ENCODE measurements at regions not wholly inside any gene's neighbourhood (a gene's known extent, or its start where the extent isn't known, plus 50 kb on each side); places are given as distances from the start of the nearest gene placed in this dataset.

DNA sequence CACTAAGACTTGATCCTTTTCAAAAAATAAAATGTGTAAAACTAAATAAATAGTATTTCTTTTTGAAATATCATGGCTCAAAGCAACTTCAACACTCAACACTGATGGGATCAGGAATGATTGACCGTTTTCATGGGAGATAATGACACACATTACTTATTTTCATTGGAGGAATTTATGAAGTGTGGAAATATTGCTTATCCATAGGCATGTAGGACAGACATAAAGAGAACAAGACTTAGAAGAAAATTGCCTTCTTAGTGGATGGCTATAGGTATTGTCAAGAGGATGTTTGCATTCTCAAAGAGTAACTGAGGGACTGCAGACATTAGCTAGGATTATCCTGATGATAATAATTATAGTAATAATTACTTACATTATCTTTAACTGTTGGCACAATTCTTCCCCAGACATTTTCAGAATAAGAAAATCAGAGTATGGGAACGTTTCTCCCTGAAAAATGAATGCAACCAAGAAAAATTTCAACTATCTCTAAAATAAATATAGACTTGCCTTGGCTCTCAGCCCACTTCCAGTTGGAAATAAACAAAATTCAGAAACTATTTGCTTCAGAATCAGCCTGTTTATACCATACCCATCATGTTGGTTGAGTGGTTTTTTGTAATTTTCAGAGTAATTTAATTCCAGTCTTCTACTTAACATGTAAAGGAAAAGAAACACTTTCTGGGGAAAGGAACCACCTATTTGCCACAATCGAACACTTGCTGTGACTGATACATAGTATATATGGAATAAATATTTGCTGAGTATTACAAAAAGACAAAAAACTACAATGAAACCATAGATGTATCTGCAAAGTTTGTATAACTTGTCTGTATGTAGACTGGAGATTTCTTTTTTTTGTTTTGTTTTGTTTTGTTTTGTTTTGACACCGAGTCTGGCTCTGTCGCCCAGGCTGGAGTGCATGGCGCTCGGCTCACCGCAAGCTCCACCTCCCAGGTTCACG, 165.7 kb downstream of the TMX3 start:
- no peak overlapping the region for H3K4me3 ChIP-seq

DNA sequence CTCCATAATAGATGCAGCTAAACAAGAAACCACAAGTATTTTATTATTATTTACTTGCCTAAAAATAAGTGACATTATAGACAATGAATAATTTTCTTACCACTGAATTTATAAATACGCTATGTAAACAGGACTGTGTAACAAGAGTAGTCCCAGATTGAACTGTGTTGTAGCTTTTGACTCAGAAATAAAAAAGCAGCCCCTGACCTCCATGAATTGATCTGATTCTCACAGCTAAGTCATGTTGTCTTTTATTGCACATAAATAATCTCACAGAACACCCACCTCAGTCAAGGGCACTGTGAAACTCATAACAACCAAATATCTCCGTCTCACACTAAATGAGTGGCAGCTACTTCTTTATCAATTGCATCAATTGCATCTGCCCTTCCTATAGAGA, 171.6 kb downstream of the TMX3 start:
- H3K27me3 ChIP-seq (replicated peaks; ENCODE audit: insufficient read depth): no peaks in the 10 kb centered on the region
- no peak overlapping the region for H3K4me3 ChIP-seq
- no peaks in the 10 kb centered on the region for H3K79me2 ChIP-seq (ENCODE audit: insufficient read depth)
- no peak overlapping the region for H3K27ac ChIP-seq
- 93% methylated on average over 2 of the region's 2 CpGs for WGBS, 2 experiments (ENCODE audit: low coverage in 1 of 2, low lambda C conversion rate in 2 of 2, missing lambda C conversion rate in 2 of 2)
- no peaks in the 10 kb centered on the region for H4K20me1 ChIP-seq (ENCODE audit: insufficient read depth)
- H3K9ac ChIP-seq: no peak overlapping the region
- no peak overlapping the region for H2AFZ ChIP-seq
- H3K4me1 ChIP-seq (ENCODE audit: insufficient read depth): no peaks in the 10 kb centered on the region
- TF ChIP-seq EZH2phosphoT487 (IDR thresholded peaks at IDR 0.05; ENCODE audit: insufficient read depth, low read depth) (no peak), EZH2 (IDR thresholded peaks at IDR 0.05; ENCODE audit: insufficient read depth, poor library complexity, severe bottlenecking) (no peak)
- no peaks in the 10 kb centered on the region for H3K36me3 ChIP-seq (ENCODE audit: low read depth)
- no peaks in the 10 kb centered on the region for H3K9me3 ChIP-seq (ENCODE audit: low read depth)
- no peaks in the 10 kb centered on the region for H3F3A ChIP-seq (ENCODE audit: insufficient read depth)
- in situ Hi-C loops (cut with MboI): no loop called here
- no peaks in the 10 kb centered on the region for H3K9me2 ChIP-seq (ENCODE audit: insufficient read depth)
- H3K4me2 ChIP-seq (ENCODE audit: unreplicated experiment): no peak overlapping the region
- no peak for DNase-seq

More for the DNA sequence above, 165.7 kb downstream of the TMX3 start:
- Histone ChIP-seq H3K9me2 (ENCODE audit: insufficient read depth) (no peaks in the 10 kb centered on the region; the same call in 1 of the 2 replicates), H3K4me1 (ENCODE audit: insufficient read depth) (peaks cover 4% of the 10 kb centered on the region; the same call in 1 of the 2 replicates), H3K79me2 (ENCODE audit: insufficient read depth) (no peaks in the 10 kb centered on the region), H3F3A (ENCODE audit: insufficient read depth) (no peaks in the 10 kb centered on the region), H2AFZ (0 out of 2 replicates have a peak overlapping the region, but pooled peaks have one; percentile 20), H3K9me3 (ENCODE audit: low read depth) (no peaks in the 10 kb centered on the region), H3K27ac (no peak overlapping the region), H3K4me2 (ENCODE audit: unreplicated experiment) (no peak overlapping the region), H3K27me3 (replicated peaks; ENCODE audit: insufficient read depth) (no peaks in the 10 kb centered on the region), H3K9ac (no peak overlapping the region), H4K20me1 (ENCODE audit: insufficient read depth) (no peaks in the 10 kb centered on the region), H3K36me3 (ENCODE audit: low read depth) (no peaks in the 10 kb centered on the region)
- TF ChIP-seq EZH2phosphoT487 (IDR thresholded peaks at IDR 0.05; ENCODE audit: insufficient read depth, low read depth): no peak
- no peak for TF ChIP-seq EZH2 (IDR thresholded peaks at IDR 0.05; ENCODE audit: insufficient read depth, poor library complexity, severe bottlenecking)
- in situ Hi-C loops (cut with MboI): no loop called here
- DNase-seq: peak; percentile 14
- WGBS, 2 experiments (ENCODE audit: low coverage in 1 of 2, low lambda C conversion rate in 2 of 2, missing lambda C conversion rate in 2 of 2): 82 to 87% methylated on average over 9 of the region's 9 CpGs

DNA sequence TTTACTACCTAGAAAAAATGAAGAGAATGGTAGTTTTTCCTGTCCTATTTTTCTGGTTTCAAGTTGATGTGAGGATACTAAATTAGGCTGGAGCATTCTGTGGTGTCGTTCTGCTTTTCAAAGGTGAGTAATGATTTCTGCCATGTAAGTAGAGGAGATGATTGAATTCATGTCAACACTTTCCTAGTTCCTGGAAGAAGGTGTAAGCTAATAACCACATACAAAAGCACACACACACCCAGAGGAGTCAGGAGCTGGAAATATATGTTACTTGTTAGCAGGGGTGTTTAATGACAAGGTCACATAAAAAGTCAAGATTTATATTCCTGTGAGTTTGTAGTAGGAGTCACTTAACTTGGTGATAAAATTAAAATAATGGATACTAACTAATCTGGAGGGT, 172.1 kb downstream of the TMX3 start:
- no peak overlapping the region for H3K4me3 ChIP-seq
- H3K9ac ChIP-seq: no peak overlapping the region
- TF ChIP-seq EZH2 (IDR thresholded peaks at IDR 0.05; ENCODE audit: insufficient read depth, poor library complexity, severe bottlenecking): no peak
- TF ChIP-seq EZH2phosphoT487 (IDR thresholded peaks at IDR 0.05; ENCODE audit: insufficient read depth, low read depth): no peak
- H4K20me1 ChIP-seq (ENCODE audit: insufficient read depth): no peaks in the 10 kb centered on the region
- H3K27me3 ChIP-seq (replicated peaks; ENCODE audit: insufficient read depth): no peaks in the 10 kb centered on the region
- H3K9me2 ChIP-seq (ENCODE audit: insufficient read depth): no peaks in the 10 kb centered on the region
- no peaks in the 10 kb centered on the region for H3K36me3 ChIP-seq (ENCODE audit: low read depth)
- no peak overlapping the region for H3K27ac ChIP-seq
- no peaks in the 10 kb centered on the region for H3K79me2 ChIP-seq (ENCODE audit: insufficient read depth)
- H2AFZ ChIP-seq: 0 out of 2 replicates have a peak overlapping the region, but pooled peaks have one; percentile 6
- no peak overlapping the region for H3K4me2 ChIP-seq (ENCODE audit: unreplicated experiment)
- H3K9me3 ChIP-seq (ENCODE audit: low read depth): no peaks in the 10 kb centered on the region
- DNase-seq: no peak
- H3F3A ChIP-seq (ENCODE audit: insufficient read depth): no peaks in the 10 kb centered on the region
- WGBS, 2 experiments (ENCODE audit: low coverage in 1 of 2, low lambda C conversion rate in 2 of 2, missing lambda C conversion rate in 2 of 2): 62 to 69% methylated on average over 1 of the region's 1 CpG
- in situ Hi-C loops (cut with MboI): no loop called here
- H3K4me1 ChIP-seq (ENCODE audit: insufficient read depth): no peaks in the 10 kb centered on the region

DNA sequence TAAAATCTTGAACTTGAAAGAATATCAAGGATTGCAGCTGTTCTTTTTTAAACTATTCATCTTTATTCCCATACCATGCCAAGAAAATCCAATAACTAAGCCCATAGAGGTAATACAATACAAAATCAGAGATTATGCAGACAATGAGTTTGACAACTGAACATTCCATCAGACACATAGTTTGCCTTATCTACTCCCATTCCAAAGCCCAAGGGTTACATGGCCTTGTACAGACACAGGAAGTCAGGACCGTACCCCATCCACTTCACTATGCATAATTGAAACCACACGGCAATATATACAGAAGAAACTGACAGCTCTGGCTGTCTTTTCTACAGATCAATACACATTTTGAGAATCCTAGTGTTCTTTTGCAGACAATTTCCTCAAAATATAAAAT, 181.3 kb downstream of the TMX3 start:
- no peak overlapping the region for H2AFZ ChIP-seq
- no peak overlapping the region for H3K27ac ChIP-seq
- H3K9me3 ChIP-seq (ENCODE audit: low read depth): no peaks in the 10 kb centered on the region
- H3K79me2 ChIP-seq (ENCODE audit: insufficient read depth): no peaks in the 10 kb centered on the region
- TF ChIP-seq EZH2 (IDR thresholded peaks at IDR 0.05; ENCODE audit: insufficient read depth, poor library complexity, severe bottlenecking) (no peak), EZH2phosphoT487 (IDR thresholded peaks at IDR 0.05; ENCODE audit: insufficient read depth, low read depth) (no peak)
- in situ Hi-C loops (cut with MboI): no loop called here
- no peaks in the 10 kb centered on the region for H3K4me1 ChIP-seq (ENCODE audit: insufficient read depth)
- H3K9me2 ChIP-seq (ENCODE audit: insufficient read depth): no peaks in the 10 kb centered on the region
- 13 to 27% methylated on average over 2 of the region's 2 CpGs for WGBS, 2 experiments (ENCODE audit: low coverage in 1 of 2, low lambda C conversion rate in 2 of 2, missing lambda C conversion rate in 2 of 2)
- no peaks in the 10 kb centered on the region for H3F3A ChIP-seq (ENCODE audit: insufficient read depth)
- DNase-seq: no peak
- no peaks in the 10 kb centered on the region for H4K20me1 ChIP-seq (ENCODE audit: insufficient read depth)
- H3K27me3 ChIP-seq (replicated peaks; ENCODE audit: insufficient read depth): no peaks in the 10 kb centered on the region
- H3K4me2 ChIP-seq (ENCODE audit: unreplicated experiment): no peak overlapping the region
- H3K36me3 ChIP-seq (ENCODE audit: low read depth): no peaks in the 10 kb centered on the region
- H3K4me3 ChIP-seq: no peak overlapping the region
- no peak overlapping the region for H3K9ac ChIP-seq

Data from GM23248 (cell line).